ENCODE measurements at regions not wholly inside any gene's neighbourhood (a gene's known extent, or its start where the extent isn't known, plus 50 kb on each side); places are given as distances from the start of the nearest gene placed in this dataset.
A peak's percentile ranks its signal among the peaks of the same experiment; 100 is the strongest.

DNA sequence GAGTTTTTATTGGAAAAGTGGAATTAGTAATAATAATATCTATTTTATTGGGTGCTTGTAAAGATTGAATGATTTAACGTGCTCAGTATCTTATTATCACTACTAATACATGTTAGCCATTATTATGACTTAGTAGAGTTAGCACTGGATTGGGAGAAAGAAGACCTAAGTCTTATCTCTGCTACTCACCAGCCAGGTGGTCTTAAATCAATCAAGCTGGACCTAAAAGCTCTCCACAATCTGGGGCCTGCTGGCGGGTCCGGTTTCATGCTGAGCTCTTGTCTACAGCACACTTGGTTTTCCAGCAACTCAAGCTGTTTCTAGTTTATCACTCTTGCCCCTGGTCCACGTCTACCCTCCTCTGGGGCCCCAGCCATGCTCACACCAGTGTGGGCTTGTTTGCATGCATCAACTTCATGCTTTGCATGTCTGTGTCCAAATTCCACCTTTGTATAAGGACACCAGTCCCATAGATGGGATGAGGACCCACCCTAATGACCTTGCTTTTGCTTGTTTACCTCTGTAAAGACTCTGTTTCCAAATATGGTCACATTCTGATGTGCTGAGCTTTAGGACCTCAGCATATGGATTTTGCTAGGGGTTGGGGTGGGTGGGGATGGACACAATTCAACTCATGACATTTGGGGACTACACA lies 363.1 kb downstream of the LPIN1 start:
- POLR2A ChIA-PET (ENCODE audit: partially characterized antibody): interaction anchor here (0.9 to 1.6 kb wide), 5 partner anchors 8 to 73 kb away, joined by 3 to 4 read pairs (median 3); no protein-coding TSS in a partner anchor
- Mint-ChIP-seq H3K4me1 (peaks cover 18 to 39% (median 23%) of the 10 kb centered on the region in 4 donors), H3K9me3 (no peaks in the 10 kb centered on the region), H3K4me3 (peak overlapping the region in 2 of 8 donors; percentile 17 to 33), H3K36me3 (no peaks in the 10 kb centered on the region), H3K27ac (peak overlapping the region in 3 of 7 donors; percentile 14 to 67 (median 57)), H3K27me3 (peaks cover 0 to 1% of the 10 kb centered on the region in 2 donors)
- CTCF ChIA-PET (ENCODE audit: partially characterized antibody): interaction anchor here (1.2 to 1.7 kb wide), 3 partner anchors 9 to 65 kb away, joined by 3 to 4 read pairs (median 4); no protein-coding TSS in a partner anchor
- peaks cover 25% of the 10 kb centered on the region for H3K4me1 ChIP-seq (ENCODE audit: insufficient read depth, low read length)
- H3K36me3 ChIP-seq (ENCODE audit: insufficient read depth, low read length): no peaks in the 10 kb centered on the region
- no peak overlapping the region for H3K4me3 ChIP-seq (ENCODE audit: low read length in 2 of 2)
- intact Hi-C loops (cut with micrococcal nuclease): loop anchor here (1.0 kb wide), 1 partner anchor 18 kb away; no protein-coding TSS in a partner anchor
- H3K9me3 ChIP-seq (ENCODE audit: control insufficient read depth in 1 of 2, low read length in 2 of 2): no peaks in the 10 kb centered on the region
- H3K27me3 ChIP-seq (ENCODE audit: insufficient read depth, low read length): no peaks in the 10 kb centered on the region
- no peak overlapping the region for H3K27ac ChIP-seq (ENCODE audit: low read depth, low read length)
- no peak for DNase-seq

DNA sequence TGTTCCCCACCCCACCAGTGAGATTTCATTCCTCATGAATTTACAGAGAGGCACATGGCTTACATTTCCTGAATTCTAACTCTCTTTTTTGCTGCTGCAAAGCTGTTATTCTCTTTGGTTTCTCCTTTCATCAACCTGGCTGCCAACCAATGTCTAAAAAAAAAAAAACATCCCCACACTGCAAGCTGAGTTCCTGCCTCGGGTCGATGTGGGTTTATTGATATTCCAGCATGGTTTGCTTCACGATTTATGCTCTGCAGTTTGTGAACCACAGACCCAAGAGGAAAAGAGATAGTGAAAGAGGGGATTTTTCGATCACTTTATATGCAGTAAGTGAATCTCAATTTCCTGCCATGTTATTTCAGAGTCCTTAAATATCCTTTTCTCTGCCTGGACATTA lies 363.6 kb downstream of the LPIN1 start:
- peak overlapping the region in 7 of 8 donors; percentile 33 to 76 (median 63) for H3K4me3 Mint-ChIP-seq
- no peaks in the 10 kb centered on the region for H3K36me3 Mint-ChIP-seq
- Histone ChIP-seq H3K27ac (ENCODE audit: low read depth, low read length) (no peak overlapping the region), H3K4me3 (ENCODE audit: low read length in 2 of 2) (no peak overlapping the region), H3K9me3 (ENCODE audit: control insufficient read depth in 1 of 2, low read length in 2 of 2) (no peaks in the 10 kb centered on the region), H3K4me1 (ENCODE audit: insufficient read depth, low read length) (peaks cover 25% of the 10 kb centered on the region), H3K36me3 (ENCODE audit: insufficient read depth, low read length) (no peaks in the 10 kb centered on the region), H3K27me3 (ENCODE audit: insufficient read depth, low read length) (no peaks in the 10 kb centered on the region)
- H3K4me1 Mint-ChIP-seq: peaks cover 19 to 39% (median 23%) of the 10 kb centered on the region in 4 donors
- ChIA-PET POLR2A (ENCODE audit: partially characterized antibody) (interaction anchor here (0.9 to 1.6 kb wide), 5 partner anchors 8 to 74 kb away, joined by 3 to 4 read pairs (median 3); no protein-coding TSS in a partner anchor), CTCF (ENCODE audit: partially characterized antibody) (interaction anchor here (1.2 to 1.7 kb wide), 2 partner anchors 14 to 65 kb away, joined by 3 to 4 read pairs; no protein-coding TSS in a partner anchor)
- DNase-seq: peak in 4 of 5 donors; percentile 33 to 60 (median 36)
- peaks cover 0 to 1% of the 10 kb centered on the region in 2 donors for H3K27me3 Mint-ChIP-seq
- peak overlapping the region; percentile 14 to 91 (median 65) for H3K27ac Mint-ChIP-seq
- no peaks in the 10 kb centered on the region for H3K9me3 Mint-ChIP-seq
- intact Hi-C loops (cut with micrococcal nuclease): loop anchor here (1.0 kb wide), 1 partner anchor 17 kb away; no protein-coding TSS in a partner anchor

DNA sequence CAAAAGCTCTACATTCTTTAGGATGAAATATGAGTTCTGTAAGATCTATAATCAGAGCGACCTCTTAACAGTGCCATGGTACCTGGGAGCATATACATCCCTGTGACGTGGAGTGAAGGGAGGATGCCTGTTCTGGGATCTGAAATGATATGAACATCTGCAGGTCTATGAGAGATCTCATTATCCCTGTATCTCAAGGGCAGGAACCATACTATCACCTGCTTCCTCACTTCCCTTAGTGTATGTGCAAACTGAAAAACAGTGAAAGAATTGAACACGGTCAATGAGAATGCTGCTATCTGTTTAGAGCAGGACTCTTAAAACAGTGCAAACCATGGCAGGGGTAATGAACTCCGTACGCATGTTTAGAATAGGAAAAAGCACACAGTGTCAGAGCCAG lies 364.0 kb downstream of the LPIN1 start:
- Mint-ChIP-seq H3K27me3 (peaks cover 0 to 1% of the 10 kb centered on the region in 2 donors), H3K9me3 (no peaks in the 10 kb centered on the region), H3K36me3 (no peaks in the 10 kb centered on the region), H3K4me1 (peaks cover 19 to 39% (median 24%) of the 10 kb centered on the region in 4 donors), H3K4me3 (peak overlapping the region in 7 of 8 donors; percentile 33 to 76 (median 62)), H3K27ac (peak overlapping the region; percentile 14 to 91 (median 48))
- POLR2A ChIA-PET (ENCODE audit: partially characterized antibody): interaction anchor here (1.6 kb wide), 1 partner anchor 31 kb away, joined by 3 read pairs; no protein-coding TSS in a partner anchor
- Histone ChIP-seq H3K27ac (ENCODE audit: low read depth, low read length) (no peak overlapping the region), H3K27me3 (ENCODE audit: insufficient read depth, low read length) (no peaks in the 10 kb centered on the region), H3K36me3 (ENCODE audit: insufficient read depth, low read length) (no peaks in the 10 kb centered on the region), H3K4me1 (ENCODE audit: insufficient read depth, low read length) (peaks cover 25% of the 10 kb centered on the region), H3K4me3 (ENCODE audit: low read length in 2 of 2) (no peak overlapping the region), H3K9me3 (ENCODE audit: control insufficient read depth in 1 of 2, low read length in 2 of 2) (no peaks in the 10 kb centered on the region)
- CTCF ChIA-PET (ENCODE audit: partially characterized antibody): interaction anchor here (1.7 kb wide), 1 partner anchor 15 kb away, joined by 4 read pairs; no protein-coding TSS in a partner anchor
- intact Hi-C loops (cut with micrococcal nuclease): loop anchor here (1.0 kb wide), 1 partner anchor 17 kb away; no protein-coding TSS in a partner anchor
- no peak for DNase-seq

DNA sequence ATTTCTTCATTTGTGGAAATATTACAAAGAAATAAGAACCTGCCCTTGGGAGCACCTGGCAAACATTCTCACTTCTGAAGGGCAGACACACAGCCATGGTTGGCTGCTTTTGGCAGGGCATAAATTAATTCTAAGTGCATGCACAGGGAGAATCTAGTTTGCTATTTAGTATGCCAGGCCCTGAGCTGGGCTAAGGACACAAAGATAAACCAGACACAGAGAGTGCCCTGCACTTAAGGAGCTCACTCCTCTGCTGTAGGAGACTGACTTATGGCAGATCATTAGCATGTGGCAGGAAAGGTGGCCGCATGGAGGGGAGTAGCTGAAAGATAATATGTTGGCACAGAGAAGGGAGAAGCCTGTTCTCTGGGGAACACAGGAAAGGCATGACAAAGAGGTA lies 367.0 kb downstream of the LPIN1 start:
- H3K36me3 ChIP-seq (ENCODE audit: insufficient read depth, low read length): no peaks in the 10 kb centered on the region
- DNase-seq: no peak
- Mint-ChIP-seq H3K36me3 (no peaks in the 10 kb centered on the region), H3K27ac (no peak overlapping the region), H3K9me3 (no peaks in the 10 kb centered on the region), H3K4me3 (no peak overlapping the region), H3K4me1 (peaks cover 17 to 33% (median 23%) of the 10 kb centered on the region in 4 donors), H3K27me3 (no peaks in the 10 kb centered on the region)
- ChIA-PET POLR2A (ENCODE audit: partially characterized antibody) (no interaction called here), CTCF (ENCODE audit: partially characterized antibody) (interaction anchor here (1.5 kb wide), 1 partner anchor 16 kb away, joined by 4 read pairs; no protein-coding TSS in a partner anchor)
- intact Hi-C loops (cut with micrococcal nuclease): no loop called here
- no peaks in the 10 kb centered on the region for H3K9me3 ChIP-seq (ENCODE audit: control insufficient read depth in 1 of 2, low read length in 2 of 2)
- H3K4me3 ChIP-seq (ENCODE audit: low read length in 2 of 2): no peak overlapping the region
- H3K27me3 ChIP-seq (ENCODE audit: insufficient read depth, low read length): no peaks in the 10 kb centered on the region
- H3K4me1 ChIP-seq (ENCODE audit: insufficient read depth, low read length): peaks cover 25% of the 10 kb centered on the region
- no peak overlapping the region for H3K27ac ChIP-seq (ENCODE audit: low read depth, low read length)

DNA sequence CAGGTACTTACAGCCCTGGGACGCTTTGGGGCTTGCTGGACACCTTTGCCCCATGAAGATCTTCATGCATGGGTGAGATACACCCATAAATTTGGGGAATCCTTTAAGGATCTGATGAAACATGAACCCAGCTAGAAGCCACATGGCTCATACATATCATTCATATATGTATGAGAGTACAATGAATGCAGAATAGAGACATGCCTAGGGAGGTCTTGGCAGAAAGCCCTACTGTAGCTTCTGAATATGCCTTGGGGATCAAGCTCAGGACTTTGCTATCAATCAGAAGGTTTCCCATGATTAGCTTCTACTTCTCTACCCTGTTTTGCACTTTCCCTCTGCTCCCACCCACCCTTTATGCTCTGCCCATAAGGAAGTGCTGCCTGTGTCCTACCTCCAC lies 368.4 kb downstream of the LPIN1 start:
- Mint-ChIP-seq H3K36me3 (no peaks in the 10 kb centered on the region), H3K4me1 (peaks cover 13 to 22% (median 16%) of the 10 kb centered on the region in 4 donors), H3K27ac (no peak overlapping the region), H3K4me3 (no peak overlapping the region), H3K9me3 (no peaks in the 10 kb centered on the region), H3K27me3 (no peaks in the 10 kb centered on the region)
- Histone ChIP-seq H3K4me1 (ENCODE audit: insufficient read depth, low read length) (peaks cover 14% of the 10 kb centered on the region), H3K27me3 (ENCODE audit: insufficient read depth, low read length) (no peaks in the 10 kb centered on the region), H3K27ac (ENCODE audit: low read depth, low read length) (no peak overlapping the region), H3K4me3 (ENCODE audit: low read length in 2 of 2) (no peak overlapping the region), H3K9me3 (ENCODE audit: control insufficient read depth in 1 of 2, low read length in 2 of 2) (no peaks in the 10 kb centered on the region), H3K36me3 (ENCODE audit: insufficient read depth, low read length) (no peaks in the 10 kb centered on the region)
- DNase-seq: no peak
- CTCF ChIA-PET (ENCODE audit: partially characterized antibody): interaction anchor here (1.2 kb wide), 1 partner anchor 19 kb away, joined by 4 read pairs; no protein-coding TSS in a partner anchor
- POLR2A ChIA-PET (ENCODE audit: partially characterized antibody): interaction anchor here (1.2 kb wide), 1 partner anchor 13 kb away, joined by 3 read pairs; no protein-coding TSS in a partner anchor
- intact Hi-C loops (cut with micrococcal nuclease): no loop called here

DNA sequence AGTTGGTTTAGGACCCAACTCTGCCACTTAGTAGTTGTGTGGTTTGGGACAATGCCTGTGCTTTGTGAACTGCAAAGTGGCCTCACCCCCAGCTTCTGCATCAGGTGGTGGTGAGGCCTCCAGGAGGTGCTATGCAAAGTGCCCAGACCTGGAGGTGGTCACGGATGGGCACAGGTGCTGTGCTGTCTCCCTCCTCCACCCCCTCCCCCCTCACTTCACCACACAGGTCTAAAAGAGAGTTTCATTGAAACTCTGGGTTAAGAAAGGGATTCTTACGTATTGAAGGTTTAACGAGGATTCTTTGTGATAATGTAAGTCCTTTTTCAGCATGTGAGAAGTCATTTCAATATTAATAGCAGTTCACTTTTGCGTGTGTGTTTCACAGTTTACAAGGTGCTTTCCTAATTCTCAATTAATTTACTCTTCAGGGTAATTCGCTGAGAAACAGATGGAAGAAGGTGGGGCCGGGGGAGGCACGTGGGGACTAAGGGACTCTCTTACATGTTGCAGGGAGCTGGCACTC lies 369.9 kb downstream of the LPIN1 start:
- Mint-ChIP-seq H3K4me3 (no peak overlapping the region), H3K27me3 (no peaks in the 10 kb centered on the region), H3K27ac (peak overlapping the region in 1 of 7 donors; percentile 42), H3K4me1 (peaks cover 1 to 7% (median 4%) of the 10 kb centered on the region in 4 donors), H3K9me3 (no peaks in the 10 kb centered on the region), H3K36me3 (no peaks in the 10 kb centered on the region)
- intact Hi-C loops (cut with micrococcal nuclease): no loop called here
- no peak for DNase-seq
- ChIA-PET POLR2A (ENCODE audit: partially characterized antibody) (interaction anchor here (1.3 kb wide), 1 partner anchor 10 kb away, joined by 4 read pairs; no protein-coding TSS in a partner anchor), CTCF (ENCODE audit: partially characterized antibody) (no interaction called here)
- no peaks in the 10 kb centered on the region for H3K4me1 ChIP-seq (ENCODE audit: insufficient read depth, low read length)
- no peaks in the 10 kb centered on the region for H3K36me3 ChIP-seq (ENCODE audit: insufficient read depth, low read length)
- H3K27me3 ChIP-seq (ENCODE audit: insufficient read depth, low read length): no peaks in the 10 kb centered on the region
- H3K9me3 ChIP-seq (ENCODE audit: control insufficient read depth in 1 of 2, low read length in 2 of 2): no peaks in the 10 kb centered on the region
- H3K27ac ChIP-seq (ENCODE audit: low read depth, low read length): no peak overlapping the region
- no peak overlapping the region for H3K4me3 ChIP-seq (ENCODE audit: low read length in 2 of 2)

DNA sequence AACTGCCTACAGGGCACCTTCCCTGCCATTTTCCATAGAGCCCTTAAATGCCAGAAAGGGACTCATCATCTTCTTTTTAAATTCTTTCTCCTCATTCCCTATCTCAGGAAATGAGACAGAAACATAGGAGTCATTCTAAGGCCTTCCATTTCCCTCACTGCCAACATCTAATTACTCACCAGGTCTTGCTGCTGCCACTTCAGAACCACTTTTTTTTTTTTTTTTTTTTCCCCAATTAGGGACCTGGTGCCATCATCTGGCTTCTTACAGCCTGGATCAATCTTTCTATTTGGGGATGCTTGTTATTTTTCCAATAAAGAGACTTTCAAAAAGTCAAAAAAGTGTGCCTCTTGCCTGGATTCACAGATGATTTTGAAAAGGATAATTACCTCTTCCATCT lies 373.4 kb downstream of the LPIN1 start:
- ChIA-PET CTCF (ENCODE audit: partially characterized antibody) (no interaction called here), POLR2A (ENCODE audit: partially characterized antibody) (interaction anchor here (0.6 kb wide), 1 partner anchor 598 kb away, joined by 3 read pairs; no protein-coding TSS in a partner anchor)
- H3K9me3 Mint-ChIP-seq: no peaks in the 10 kb centered on the region
- no peak overlapping the region for H3K4me3 ChIP-seq (ENCODE audit: low read length in 2 of 2)
- H3K9me3 ChIP-seq (ENCODE audit: control insufficient read depth in 1 of 2, low read length in 2 of 2): no peaks in the 10 kb centered on the region
- no peaks in the 10 kb centered on the region for H3K36me3 Mint-ChIP-seq
- no peak overlapping the region for H3K27ac Mint-ChIP-seq
- intact Hi-C loops (cut with micrococcal nuclease): no loop called here
- DNase-seq: no peak
- H3K4me1 ChIP-seq (ENCODE audit: insufficient read depth, low read length): no peaks in the 10 kb centered on the region
- H3K27me3 Mint-ChIP-seq: no peaks in the 10 kb centered on the region
- peaks cover 0 to 1% (median 0%) of the 10 kb centered on the region in 4 donors for H3K4me1 Mint-ChIP-seq
- H3K27ac ChIP-seq (ENCODE audit: low read depth, low read length): no peak overlapping the region
- H3K36me3 ChIP-seq (ENCODE audit: insufficient read depth, low read length): no peaks in the 10 kb centered on the region
- no peaks in the 10 kb centered on the region for H3K27me3 ChIP-seq (ENCODE audit: insufficient read depth, low read length)
- H3K4me3 Mint-ChIP-seq: no peak overlapping the region

All from CD4-positive, alpha-beta memory T cell (primary cell).